ENCODE measurements at regions not wholly inside any gene's neighbourhood (a gene's known extent, or its start where the extent isn't known, plus 50 kb on each side); places are given as distances from the start of the nearest gene placed in this dataset.

GRCh38 chr1:181175356-181175910, 86.9 kb downstream of the IER5 start:
- H3K27ac ChIP-seq (ENCODE audit: extremely low read depth, low read depth, low read length): no peak overlapping the region
- no peaks in the 10 kb centered on the region for H3K36me3 ChIP-seq (ENCODE audit: control insufficient read depth in 2 of 2, insufficient read depth in 1 of 2, low read length in 2 of 2)
- H3K4me3 ChIP-seq (ENCODE audit: low read depth, low read length): no peak overlapping the region
- peaks cover 3% of the 10 kb centered on the region; the same call in 1 of the 2 replicates for H3K4me1 ChIP-seq (ENCODE audit: control insufficient read depth, insufficient read depth, low read length)
- no peaks in the 10 kb centered on the region for H3K9me3 ChIP-seq (ENCODE audit: control insufficient read depth, insufficient read depth, low read depth, low read length)
- CTCF ChIA-PET: interaction anchor here (0.6 kb wide), 1 partner anchor 410 kb away, joined by 3 read pairs; no protein-coding TSS in a partner anchor
- POLR2A ChIA-PET: no interaction called here
- TF ChIP-seq REST (tag by site-specific recombination; IDR thresholded peaks at IDR 0.05) (0 out of 2 replicates have a peak, but pooled peaks have one; percentile 18), ZEB2 (tag by site-specific recombination; IDR thresholded peaks at IDR 0.05) (no peak)

GRCh38 chr1:181175955-181176354, 87.5 kb downstream of the IER5 start:
- H3K4me1 ChIP-seq (ENCODE audit: control insufficient read depth, insufficient read depth, low read length): peaks cover 3% of the 10 kb centered on the region; the same call in 1 of the 2 replicates
- ChIA-PET POLR2A (no interaction called here), CTCF (interaction anchor here (0.5 to 0.6 kb wide), 2 partner anchors 41 to 410 kb away, joined by 3 read pairs; no protein-coding TSS in a partner anchor)
- TF ChIP-seq BCL6B (tag by site-specific recombination; IDR thresholded peaks at IDR 0.05) (no peak), SP7 (tag by site-specific recombination; IDR thresholded peaks at IDR 0.05) (no peak), ZFP3 (tag by site-specific recombination; IDR thresholded peaks at IDR 0.05; ENCODE audit: low read depth) (no peak), ZNF600 (tag by site-specific recombination; IDR thresholded peaks at IDR 0.05) (no peak), ZNF404 (tag by site-specific recombination; IDR thresholded peaks at IDR 0.05) (no peak), OSR2 (tag by site-specific recombination; IDR thresholded peaks at IDR 0.05) (no peak), ZNF555 (tag by site-specific recombination; conservative IDR thresholded peaks at IDR 0.05) (no peak), PRDM1 (tag by site-specific recombination; IDR thresholded peaks at IDR 0.05) (no peak), ZBTB1 (tag by site-specific recombination; IDR thresholded peaks at IDR 0.05) (no peak), GLI4 (tag by site-specific recombination; IDR thresholded peaks at IDR 0.05) (no peak)
- TF ChIP-seq, protein P1, sequence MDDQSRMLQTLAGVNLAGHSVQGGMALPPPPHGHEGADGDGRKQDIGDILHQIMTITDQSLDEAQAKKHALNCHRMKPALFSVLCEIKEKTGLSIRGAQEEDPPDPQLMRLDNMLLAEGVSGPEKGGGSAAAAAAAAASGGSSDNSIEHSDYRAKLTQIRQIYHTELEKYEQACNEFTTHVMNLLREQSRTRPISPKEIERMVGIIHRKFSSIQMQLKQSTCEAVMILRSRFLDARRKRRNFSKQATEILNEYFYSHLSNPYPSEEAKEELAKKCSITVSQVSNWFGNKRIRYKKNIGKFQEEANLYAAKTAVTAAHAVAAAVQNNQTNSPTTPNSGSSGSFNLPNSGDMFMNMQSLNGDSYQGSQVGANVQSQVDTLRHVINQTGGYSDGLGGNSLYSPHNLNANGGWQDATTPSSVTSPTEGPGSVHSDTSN (CRISPR knock-in tag; IDR thresholded peaks at IDR 0.05): no peak
- no peaks in the 10 kb centered on the region for H3K9me3 ChIP-seq (ENCODE audit: control insufficient read depth, insufficient read depth, low read depth, low read length)
- H3K4me3 ChIP-seq (ENCODE audit: low read depth, low read length): no peak overlapping the region
- no peaks in the 10 kb centered on the region for H3K36me3 ChIP-seq (ENCODE audit: control insufficient read depth in 2 of 2, insufficient read depth in 1 of 2, low read length in 2 of 2)
- no peak overlapping the region for H3K27ac ChIP-seq (ENCODE audit: extremely low read depth, low read depth, low read length)

- H3K36me3 ChIP-seq (ENCODE audit: control insufficient read depth in 2 of 2, insufficient read depth in 1 of 2, low read length in 2 of 2): no peaks in the 10 kb centered on the region
- ChIA-PET CTCF (no interaction called here), POLR2A (no interaction called here)
- no peak overlapping the region for H3K27ac ChIP-seq (ENCODE audit: extremely low read depth, low read depth, low read length)
- peaks cover 3% of the 10 kb centered on the region; the same call in 1 of the 2 replicates for H3K4me1 ChIP-seq (ENCODE audit: control insufficient read depth, insufficient read depth, low read length)
- no peak overlapping the region for H3K4me3 ChIP-seq (ENCODE audit: low read depth, low read length)
- no peaks in the 10 kb centered on the region for H3K9me3 ChIP-seq (ENCODE audit: control insufficient read depth, insufficient read depth, low read depth, low read length)
- TF ChIP-seq ZNF596 (tag by site-specific recombination; IDR thresholded peaks at IDR 0.05) (no peak), BCL6B (tag by site-specific recombination; IDR thresholded peaks at IDR 0.05) (no peak), ZSCAN16 (tag by site-specific recombination; IDR thresholded peaks at IDR 0.05) (no peak), ZNF274 (IDR thresholded peaks at IDR 0.05; ENCODE audit: low read length) (no peak), ZNF274 (tag by site-specific recombination; IDR thresholded peaks at IDR 0.05; ENCODE audit: borderline replicate concordance) (no peak), ZFP41 (tag by site-specific recombination; IDR thresholded peaks at IDR 0.05; ENCODE audit: borderline replicate concordance) (no peak), ZNF776 (tag by site-specific recombination; IDR thresholded peaks at IDR 0.05; ENCODE audit: borderline replicate concordance) (no peak), ZNF664 (tag by site-specific recombination; IDR thresholded peaks at IDR 0.05) (no peak)
- TF ChIP-seq, protein P2, sequence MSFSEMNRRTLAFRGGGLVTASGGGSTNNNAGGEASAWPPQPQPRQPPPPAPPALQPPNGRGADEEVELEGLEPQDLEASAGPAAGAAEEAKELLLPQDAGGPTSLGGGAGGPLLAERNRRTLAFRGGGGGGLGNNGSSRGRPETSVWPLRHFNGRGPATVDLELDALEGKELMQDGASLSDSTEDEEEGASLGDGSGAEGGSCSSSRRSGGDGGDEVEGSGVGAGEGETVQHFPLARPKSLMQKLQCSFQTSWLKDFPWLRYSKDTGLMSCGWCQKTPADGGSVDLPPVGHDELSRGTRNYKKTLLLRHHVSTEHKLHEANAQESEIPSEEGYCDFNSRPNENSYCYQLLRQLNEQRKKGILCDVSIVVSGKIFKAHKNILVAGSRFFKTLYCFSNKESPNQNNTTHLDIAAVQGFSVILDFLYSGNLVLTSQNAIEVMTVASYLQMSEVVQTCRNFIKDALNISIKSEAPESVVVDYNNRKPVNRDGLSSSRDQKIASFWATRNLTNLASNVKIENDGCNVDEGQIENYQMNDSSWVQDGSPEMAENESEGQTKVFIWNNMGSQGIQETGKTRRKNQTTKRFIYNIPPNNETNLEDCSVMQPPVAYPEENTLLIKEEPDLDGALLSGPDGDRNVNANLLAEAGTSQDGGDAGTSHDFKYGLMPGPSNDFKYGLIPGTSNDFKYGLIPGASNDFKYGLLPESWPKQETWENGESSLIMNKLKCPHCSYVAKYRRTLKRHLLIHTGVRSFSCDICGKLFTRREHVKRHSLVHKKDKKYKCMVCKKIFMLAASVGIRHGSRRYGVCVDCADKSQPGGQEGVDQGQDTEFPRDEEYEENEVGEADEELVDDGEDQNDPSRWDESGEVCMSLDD (tag by site-specific recombination; IDR thresholded peaks at IDR 0.05): no peak
These were observed 89.9 kb downstream of the IER5 start for GRCh38 chr1:181178241-181178879.
